ENCODE measurements at regions not wholly inside any gene's neighbourhood (a gene's known extent, or its start where the extent isn't known, plus 50 kb on each side); places are given as distances from the start of the nearest gene placed in this dataset.

DNA sequence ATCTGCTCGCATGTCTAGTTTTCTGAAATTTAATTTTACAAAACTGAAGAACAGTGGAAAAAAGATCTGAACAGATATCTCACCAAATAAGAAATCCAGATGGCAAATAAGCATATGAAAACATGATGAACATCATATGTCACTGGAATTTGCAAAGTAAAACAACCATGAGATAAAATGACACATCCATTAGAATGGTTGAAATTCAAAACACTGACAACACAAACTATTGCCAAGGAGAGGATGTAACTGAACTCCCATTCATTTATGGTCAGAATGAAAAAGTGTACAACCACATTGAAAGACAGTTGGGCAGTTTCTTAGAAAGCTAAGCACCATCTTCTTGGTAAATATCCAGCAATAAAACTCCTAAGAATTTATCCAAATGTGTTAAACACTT, 312.7 kb upstream of the NCAM2 start:
- TF ChIP-seq, protein P1, sequence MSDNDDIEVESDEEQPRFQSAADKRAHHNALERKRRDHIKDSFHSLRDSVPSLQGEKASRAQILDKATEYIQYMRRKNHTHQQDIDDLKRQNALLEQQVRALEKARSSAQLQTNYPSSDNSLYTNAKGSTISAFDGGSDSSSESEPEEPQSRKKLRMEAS (IDR thresholded peaks at IDR 0.05; ENCODE audit: low read depth, low read length) = no peak
- TF ChIP-seq, protein P2, sequence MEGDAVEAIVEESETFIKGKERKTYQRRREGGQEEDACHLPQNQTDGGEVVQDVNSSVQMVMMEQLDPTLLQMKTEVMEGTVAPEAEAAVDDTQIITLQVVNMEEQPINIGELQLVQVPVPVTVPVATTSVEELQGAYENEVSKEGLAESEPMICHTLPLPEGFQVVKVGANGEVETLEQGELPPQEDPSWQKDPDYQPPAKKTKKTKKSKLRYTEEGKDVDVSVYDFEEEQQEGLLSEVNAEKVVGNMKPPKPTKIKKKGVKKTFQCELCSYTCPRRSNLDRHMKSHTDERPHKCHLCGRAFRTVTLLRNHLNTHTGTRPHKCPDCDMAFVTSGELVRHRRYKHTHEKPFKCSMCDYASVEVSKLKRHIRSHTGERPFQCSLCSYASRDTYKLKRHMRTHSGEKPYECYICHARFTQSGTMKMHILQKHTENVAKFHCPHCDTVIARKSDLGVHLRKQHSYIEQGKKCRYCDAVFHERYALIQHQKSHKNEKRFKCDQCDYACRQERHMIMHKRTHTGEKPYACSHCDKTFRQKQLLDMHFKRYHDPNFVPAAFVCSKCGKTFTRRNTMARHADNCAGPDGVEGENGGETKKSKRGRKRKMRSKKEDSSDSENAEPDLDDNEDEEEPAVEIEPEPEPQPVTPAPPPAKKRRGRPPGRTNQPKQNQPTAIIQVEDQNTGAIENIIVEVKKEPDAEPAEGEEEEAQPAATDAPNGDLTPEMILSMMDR (IDR thresholded peaks at IDR 0.05; ENCODE audit: low read depth, low read length) = no peak
